H9 (cell line): ENCODE measurements at regions not wholly inside any gene's neighbourhood (a gene's known extent, or its start where the extent isn't known, plus 50 kb on each side); places are given as distances from the start of the nearest gene placed in this dataset.

Source experiments
- DNase-seq: peaks from one replicate; pipeline ENCODE4 v3.0.0-alpha.2; 2017
- H2AFZ ChIP-seq: one replicate; pipeline ENCODE4 v1.6.1; 2013; ENCODE audit warnings: mild to moderate bottlenecking, low read length, control low read depth, moderate library complexity
- H2AK5ac ChIP-seq: 2 replicates; pipeline ENCODE4 v1.6.1; 2013; ENCODE audit warnings: low read length, control low read depth, mixed read lengths; ENCODE audit not compliant: insufficient read length
- H2BK120ac ChIP-seq: one replicate; pipeline ENCODE4 v1.6.1; 2013; ENCODE audit warnings: low read depth, mild to moderate bottlenecking, low read length, control low read depth, inconsistent platforms; ENCODE audit not compliant: poor library complexity, severe bottlenecking
- H2BK12ac ChIP-seq: 2 replicates; pipeline ENCODE4 v1.6.1; 2013; ENCODE audit warnings: low read length, control low read depth, mixed read lengths, low read depth; ENCODE audit not compliant: insufficient read length
- H2BK15ac ChIP-seq: 2 replicates; pipeline ENCODE4 v1.6.1; 2013; ENCODE audit warnings: low read depth, low read length, control low read depth
- H2BK20ac ChIP-seq: one replicate; pipeline ENCODE4 v1.6.1; 2013; ENCODE audit warnings: low read depth, mild to moderate bottlenecking, low read length, control low read depth, inconsistent platforms; ENCODE audit not compliant: poor library complexity, severe bottlenecking
- H2BK5ac ChIP-seq: 2 replicates; pipeline ENCODE4 v1.6.1; 2013; ENCODE audit warnings: low read length, control low read depth, mixed read lengths; ENCODE audit not compliant: insufficient read length
- H3K14ac ChIP-seq: 2 replicates; pipeline ENCODE4 v1.6.1; 2013; ENCODE audit warnings: low read length, control low read depth; ENCODE audit not compliant: insufficient read depth
- H3K18ac ChIP-seq: 2 replicates; pipeline ENCODE4 v1.6.1; 2013; ENCODE audit warnings: low read depth, mild to moderate bottlenecking, mixed read lengths, low read length, control low read depth; ENCODE audit not compliant: insufficient read length
- H3K23ac ChIP-seq: 2 replicates; pipeline ENCODE4 v1.6.1; 2013; ENCODE audit warnings: low read length, control low read depth, mixed read lengths, low read depth; ENCODE audit not compliant: insufficient read length
- H3K23me2 ChIP-seq: 2 replicates; pipeline ENCODE4 v1.6.1; 2013; ENCODE audit warnings: low read depth, mild to moderate bottlenecking, mixed read lengths, low read length, control low read depth; ENCODE audit not compliant: insufficient read length, poor library complexity, severe bottlenecking
- H3K27ac ChIP-seq: 2 replicates; pipeline ENCODE4 v1.5.1; 2013; ENCODE audit warnings: low read length, control low read depth, mixed read lengths, low read depth; ENCODE audit not compliant: insufficient read length
- H3K27me3 ChIP-seq: 2 replicates; pipeline ENCODE4 v1.6.1; 2013; ENCODE audit warnings: low read length, control low read depth, inconsistent platforms; ENCODE audit not compliant: insufficient read depth
- H3K4ac ChIP-seq: 2 replicates; pipeline ENCODE4 v1.6.1; 2013; ENCODE audit warnings: low read depth, mild to moderate bottlenecking, control low read depth, inconsistent platforms, low read length, moderate library complexity
- H3K4me1 ChIP-seq: 2 replicates; pipeline ENCODE4 v1.6.1; 2013; ENCODE audit warnings: low read length, control low read depth, inconsistent platforms; ENCODE audit not compliant: insufficient read depth
- H3K4me2 ChIP-seq: 2 replicates; pipeline ENCODE4 v1.6.1; 2013; ENCODE audit warnings: low read length, control low read depth, mixed read lengths; ENCODE audit not compliant: insufficient read length, insufficient read depth
- H3K56ac ChIP-seq: 2 replicates; pipeline ENCODE4 v1.6.1; 2013; ENCODE audit warnings: low read depth, mild to moderate bottlenecking, mixed read lengths, low read length, control low read depth; ENCODE audit not compliant: insufficient read length
- H3K79me1 ChIP-seq: 2 replicates; pipeline ENCODE4 v1.6.1; 2013; ENCODE audit warnings: low read depth, mild to moderate bottlenecking, moderate library complexity, low read length, control low read depth, inconsistent platforms; ENCODE audit not compliant: insufficient read depth, poor library complexity, severe bottlenecking
- H3K79me2 ChIP-seq: 2 replicates; pipeline ENCODE4 v1.6.1; 2013; ENCODE audit warnings: low read length, control low read depth, inconsistent platforms; ENCODE audit not compliant: insufficient read depth
- H3K9ac ChIP-seq: 2 replicates; pipeline ENCODE4 v1.6.1; 2013; ENCODE audit warnings: low read length, control low read depth, mixed read lengths; ENCODE audit not compliant: insufficient read length; ENCODE audit errors: extremely low read depth
- H3K9me3 ChIP-seq: one replicate; pipeline ENCODE4 v1.6.1; 2013; ENCODE audit warnings: low read depth, low read length, inconsistent platforms; ENCODE audit not compliant: control insufficient read depth
- H3T11ph ChIP-seq: one replicate; pipeline ENCODE4 v1.6.1; 2013; ENCODE audit warnings: mild to moderate bottlenecking, low read length, control low read depth, inconsistent platforms
- H4K20me1 ChIP-seq: one replicate; pipeline ENCODE4 v1.6.1; 2013; ENCODE audit not compliant: control insufficient read depth, insufficient read length, insufficient read depth
- H4K5ac ChIP-seq: 2 replicates; pipeline ENCODE4 v1.6.1; 2013; ENCODE audit warnings: low read depth, mild to moderate bottlenecking, mixed read lengths, low read length, control low read depth; ENCODE audit not compliant: insufficient read length
- H4K8ac ChIP-seq: replicated peaks from 2 replicates; pipeline ENCODE4 v1.6.1; 2013; ENCODE audit warnings: low read length, control low read depth, mixed read lengths, low read depth; ENCODE audit not compliant: insufficient read length
- H4K91ac ChIP-seq: 2 replicates; pipeline ENCODE4 v1.6.1; 2013; ENCODE audit warnings: low read depth, mild to moderate bottlenecking, moderate library complexity, mixed read lengths, low read length, control low read depth; ENCODE audit not compliant: insufficient read length
- H3K27ac Mint-ChIP-seq, 3 experiments: 2 replicates in 2 of 3; 3 replicates in 1 of 3; pipeline ENCODE4 v1.8.0; 2020 to 2021; ENCODE audit warnings: mixed read lengths in 3 of 3, mild to moderate bottlenecking in 1 of 3, moderate library complexity in 1 of 3
- H3K27me3 Mint-ChIP-seq: 2 replicates; pipeline ENCODE4 v1.8.0; 2021; ENCODE audit warnings: low read depth, mild to moderate bottlenecking, moderate library complexity, mixed read lengths
- H3K36me3 Mint-ChIP-seq, 3 experiments: 2 replicates in 2 of 3; 3 replicates in 1 of 3; pipeline ENCODE4 v1.8.0; 2020 to 2021; ENCODE audit warnings: low read depth in 3 of 3, mixed read lengths in 3 of 3; ENCODE audit not compliant: insufficient read depth in 1 of 3
- H3K4me1 Mint-ChIP-seq, 2 experiments: 2 replicates each; pipeline ENCODE4 v1.8.0; 2020; ENCODE audit warnings: mixed read lengths in 2 of 2
- H3K4me3 Mint-ChIP-seq, 2 experiments: 2 replicates in 1 of 2; 3 replicates in 1 of 2; pipeline ENCODE4 v1.8.0; 2020 to 2021; ENCODE audit warnings: mild to moderate bottlenecking in 2 of 2, mixed read lengths in 2 of 2, moderate library complexity in 1 of 2
- H3K9me3 Mint-ChIP-seq, 2 experiments: 2 replicates in 1 of 2; 3 replicates in 1 of 2; pipeline ENCODE4 v1.8.0; 2020; ENCODE audit warnings: mild to moderate bottlenecking in 2 of 2, mixed read lengths in 2 of 2, moderate library complexity in 1 of 2
- CTCF ChIP-seq: fragments of 200-600 bp; sonication (generic); conservative IDR thresholded peaks from 3 replicates; pipeline ENCODE4 v1.8.0; 2021; ENCODE audit warnings: antibody characterized with exemption, mild to moderate bottlenecking
- WGBS: extraction: QIAGEN DNeasy Blood & Tissue Kit; methylation state at CpG from one replicate; pipeline ENCODE4 v1.1.7; 2013; ENCODE audit warnings: missing lambda C conversion rate, low lambda C conversion rate, mixed read lengths; ENCODE audit not compliant: insufficient read length; ENCODE audit errors: extremely low coverage; 5-methylcytosine and 5-hydroxymethylcytosine counted together

- no CpG with 5 or more reads among the region's 4 CpGs for WGBS
- H3K4me2 ChIP-seq, result no peak overlapping the region
- no peaks in the 10 kb centered on the region for H3K36me3 Mint-ChIP-seq
Observed at GRCh38 chr4:129438456-129438981, 342.6 kb downstream of the C4orf33 start.

More at GRCh38 chr4:129438456-129438981, 342.6 kb downstream of the C4orf33 start:
- H3K27ac Mint-ChIP-seq, result no peak overlapping the region
- no peak overlapping the region for H3K18ac ChIP-seq
- H2BK120ac ChIP-seq, result no peak overlapping the region
- no peak overlapping the region for H3K4me3 Mint-ChIP-seq
- no peak for TF ChIP-seq CTCF
- no peak overlapping the region for H3K27ac ChIP-seq
- H3K27me3 ChIP-seq, result no peaks in the 10 kb centered on the region
- no peak overlapping the region for H3K14ac ChIP-seq
- no peaks in the 10 kb centered on the region for H3K4me1 Mint-ChIP-seq
- no peak overlapping the region for H4K8ac ChIP-seq
- no peak overlapping the region for H3T11ph ChIP-seq
- no peak overlapping the region for H2AK5ac ChIP-seq
- no peak overlapping the region for H4K91ac ChIP-seq
- no peak overlapping the region for H2BK20ac ChIP-seq
- H3K4me1 ChIP-seq, result no peaks in the 10 kb centered on the region
- no peaks in the 10 kb centered on the region for H3K79me1 ChIP-seq
- no peaks in the 10 kb centered on the region for H4K20me1 ChIP-seq
- H3K27me3 Mint-ChIP-seq, result no peaks in the 10 kb centered on the region
- H3K9me3 Mint-ChIP-seq, result no peaks in the 10 kb centered on the region
- H3K79me2 ChIP-seq, result no peaks in the 10 kb centered on the region
- H3K9me3 ChIP-seq, result no peaks in the 10 kb centered on the region
- H2BK12ac ChIP-seq, result no peak overlapping the region
- no peak overlapping the region for H2AFZ ChIP-seq
- H3K23ac ChIP-seq, result no peak overlapping the region
- no peak overlapping the region for H2BK5ac ChIP-seq
- DNase-seq, result no peak
- H2BK15ac ChIP-seq, result no peak overlapping the region
- H3K4ac ChIP-seq, result no peak overlapping the region
- H3K56ac ChIP-seq, result no peak overlapping the region
- no peak overlapping the region for H3K9ac ChIP-seq
- H3K23me2 ChIP-seq, result no peaks in the 10 kb centered on the region
- no peak overlapping the region for H4K5ac ChIP-seq
